Sigmoid colon (tissue), 4 donors: ENCODE measurements at regions not wholly inside any gene's neighbourhood (a gene's known extent, or its start where the extent isn't known, plus 50 kb on each side); places are given as distances from the start of the nearest gene placed in this dataset.

Experiments
- CTCF ChIP-seq, 4 experiments: fragments of 450-650 bp in 3 of 4; fragments of 200-600 bp in 1 of 4; IDR thresholded peaks; one replicate each; pipeline ENCODE4 v1.5.1; 2016 to 2019; ENCODE audit warnings: antibody characterized with exemption in 4 of 4, mild to moderate bottlenecking in 3 of 4, moderate library complexity in 2 of 4
- EP300 ChIP-seq, 4 donors: sonication (generic); formaldehyde crosslinking; IDR thresholded peaks; one replicate each; pipeline ENCODE4 v1.6.1; 2017; ENCODE audit warnings: antibody characterized with exemption in 4 of 4
- POLR2A ChIP-seq, 2 donors: fragments of 450-650 bp; IDR thresholded peaks; one replicate each; pipeline ENCODE4 v1.6.1; 2016; ENCODE audit warnings: antibody characterized with exemption in 2 of 2, mild to moderate bottlenecking in 2 of 2, moderate library complexity in 2 of 2
- POLR2AphosphoS5 ChIP-seq, 4 donors: sonication (generic); formaldehyde crosslinking; IDR thresholded peaks; one replicate each; pipeline ENCODE4 v1.6.1; 2017; ENCODE audit warnings: antibody characterized with exemption in 4 of 4

- TF ChIP-seq CTCF (IDR thresholded peaks at IDR 0.05) (no peak), POLR2AphosphoS5 (IDR thresholded peaks at IDR 0.05) (no peak), EP300 (IDR thresholded peaks at IDR 0.05) (no peak), POLR2A (IDR thresholded peaks at IDR 0.05) (no peak)
Measured at GRCh38 chr3:87478716-87479115, 202.3 kb upstream of the POU1F1 start.
